HFFc6 (cell line): ENCODE measurements at regions not wholly inside any gene's neighbourhood (a gene's known extent, or its start where the extent isn't known, plus 50 kb on each side); places are given as distances from the start of the nearest gene placed in this dataset.

Source experiments
- DNase-seq: peaks from one replicate; pipeline ENCODE4 v3.0.0-alpha.2; 2018
- H3K27ac Mint-ChIP-seq: 2 replicates; pipeline ENCODE4 v1.8.0; 2020; ENCODE audit warnings: mild to moderate bottlenecking, mixed read lengths
- H3K27me3 Mint-ChIP-seq: 2 replicates; pipeline ENCODE4 v1.8.0; 2021; ENCODE audit warnings: mild to moderate bottlenecking, moderate library complexity, mixed read lengths; ENCODE audit not compliant: insufficient read depth
- H3K36me3 Mint-ChIP-seq: 2 replicates; pipeline ENCODE4 v1.8.0; 2021; ENCODE audit warnings: low read depth, mixed read lengths
- H3K4me1 Mint-ChIP-seq: 2 replicates; pipeline ENCODE4 v1.8.0; 2020; ENCODE audit warnings: low read depth, mixed read lengths
- H3K4me3 Mint-ChIP-seq: 2 replicates; pipeline ENCODE4 v1.8.0; 2020; ENCODE audit warnings: mild to moderate bottlenecking, moderate library complexity, mixed read lengths
- H3K9me3 Mint-ChIP-seq: 2 replicates; pipeline ENCODE4 v1.8.0; 2020; ENCODE audit warnings: mild to moderate bottlenecking, mixed read lengths
- CTCF ChIP-seq: fragments of 200-600 bp; sonication (generic); IDR thresholded peaks from 2 replicates; pipeline ENCODE4 v1.5.0; 2021; ENCODE audit warnings: antibody characterized with exemption, mild to moderate bottlenecking

- no peak overlapping the region for H3K27ac Mint-ChIP-seq
- no peaks in the 10 kb centered on the region for H3K9me3 Mint-ChIP-seq
- no peak overlapping the region for H3K4me3 Mint-ChIP-seq
- DNase-seq, result peak; percentile 6
- no peak for TF ChIP-seq CTCF
- no peaks in the 10 kb centered on the region for H3K36me3 Mint-ChIP-seq
- no peaks in the 10 kb centered on the region for H3K27me3 Mint-ChIP-seq
- peaks cover 23% of the 10 kb centered on the region for H3K4me1 Mint-ChIP-seq
Observed at GRCh38 chr3:150158943-150159625, 188.4 kb upstream of the PFN2 start.

DNA sequence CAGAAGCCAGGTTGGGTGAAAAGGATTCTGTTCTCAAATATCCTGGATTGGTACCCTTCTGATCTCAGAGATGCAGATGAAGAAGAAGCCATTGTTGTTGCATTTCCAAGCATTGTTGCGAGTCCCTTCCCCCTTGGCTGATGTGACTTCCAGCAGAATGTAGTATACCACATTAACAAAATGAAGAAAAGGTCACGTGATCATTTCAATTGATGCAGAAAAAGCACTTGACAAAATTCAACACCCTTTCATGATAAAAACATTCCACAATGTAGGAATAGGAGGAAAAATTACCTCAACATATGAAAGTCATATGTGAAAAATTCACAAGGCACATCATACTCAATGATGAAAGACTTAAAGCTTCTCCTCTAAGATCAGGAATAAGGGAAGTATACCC, 181.9 kb upstream of the PFN2 start:
- Mint-ChIP-seq H3K9me3 (no peaks in the 10 kb centered on the region), H3K4me1 (peaks cover 45% of the 10 kb centered on the region), H3K4me3 (no peak overlapping the region), H3K27ac (no peak overlapping the region), H3K27me3 (no peaks in the 10 kb centered on the region), H3K36me3 (no peaks in the 10 kb centered on the region)
- no peak for DNase-seq
- TF ChIP-seq CTCF, result no peak

DNA sequence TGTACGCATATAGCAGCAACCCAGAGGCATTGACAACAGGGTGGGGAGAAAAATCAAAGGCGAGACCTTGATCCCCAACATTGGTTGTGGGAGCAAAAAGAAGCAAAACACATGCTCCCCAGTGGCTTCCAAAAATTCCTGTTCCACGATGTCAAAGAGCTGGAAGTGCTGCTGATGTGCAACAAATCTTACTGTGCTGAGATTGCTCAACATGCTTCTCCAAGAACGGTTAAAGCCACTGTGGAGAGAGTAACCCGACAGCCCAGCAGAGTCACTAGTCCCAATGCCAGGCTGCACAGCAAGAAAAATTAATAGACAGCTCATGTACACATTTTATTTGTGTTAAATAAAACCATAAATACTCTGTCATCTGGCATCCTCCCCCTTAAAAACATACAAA, 179.9 kb upstream of the PFN2 start:
- Mint-ChIP-seq H3K9me3 (no peaks in the 10 kb centered on the region), H3K27me3 (no peaks in the 10 kb centered on the region), H3K4me3 (no peak overlapping the region), H3K4me1 (peaks cover 64% of the 10 kb centered on the region), H3K27ac (no peak overlapping the region), H3K36me3 (no peaks in the 10 kb centered on the region)
- TF ChIP-seq CTCF, result no peak
- DNase-seq, result peak; percentile 10

DNA sequence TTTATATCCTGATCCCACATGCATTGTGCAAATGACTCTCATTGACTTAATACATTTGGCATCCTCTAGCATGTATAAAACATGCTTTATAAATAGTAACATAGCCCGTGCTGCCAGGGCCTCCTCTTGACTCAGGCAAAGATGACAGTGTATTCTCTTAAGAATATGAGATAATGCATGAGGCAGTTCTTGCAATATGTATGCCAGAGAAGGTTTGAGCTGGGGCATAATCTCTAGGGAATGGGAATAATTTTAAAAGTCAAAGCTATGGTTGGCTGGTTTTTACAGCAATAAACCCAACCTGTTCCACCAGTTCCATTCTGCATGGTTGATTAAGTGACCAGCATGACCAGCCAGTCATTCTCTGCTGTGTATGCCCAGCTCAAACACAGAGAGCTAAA, 179.0 kb upstream of the PFN2 start:
- Mint-ChIP-seq H3K4me1 (peaks cover 70% of the 10 kb centered on the region), H3K4me3 (no peak overlapping the region), H3K36me3 (peaks cover 2% of the 10 kb centered on the region; the same call in 1 of the 2 replicates), H3K27me3 (no peaks in the 10 kb centered on the region), H3K27ac (peak overlapping the region; percentile 92), H3K9me3 (peaks cover 1% of the 10 kb centered on the region; the same call in 1 of the 2 replicates)
- peak; percentile 79 for DNase-seq
- TF ChIP-seq CTCF, result no peak

GRCh38 chr3:150148227-150148626, 177.5 kb upstream of the PFN2 start:
- Mint-ChIP-seq H3K36me3 (peaks cover 7% of the 10 kb centered on the region; the same call in 1 of the 2 replicates), H3K27me3 (no peaks in the 10 kb centered on the region), H3K4me1 (peaks cover 80% of the 10 kb centered on the region), H3K27ac (peak overlapping the region; percentile 92), H3K4me3 (peak overlapping the region; percentile 85), H3K9me3 (peaks cover 3% of the 10 kb centered on the region; the same call in 1 of the 2 replicates)
- TF ChIP-seq CTCF, result no peak
- DNase-seq, result no peak
